GM23338 (cell line): ENCODE measurements at regions not wholly inside any gene's neighbourhood (a gene's known extent, or its start where the extent isn't known, plus 50 kb on each side); places are given as distances from the start of the nearest gene placed in this dataset.

ENCODE experiments used
- ATAC-seq: fragments of 200-7000 bp; cut with Tn5 transposase; 3 replicates; pipeline ENCODE4 v1.9.1; 2020
- DNase-seq: peaks from one replicate; pipeline ENCODE4 v3.0.0-alpha.2; 2015; ENCODE audit warnings: low spot score
- H2AFZ ChIP-seq: fragments of 200-600 bp; sonication (generic); 2 replicates; pipeline ENCODE4 v1.8.0; 2016; ENCODE audit warnings: antibody characterized with exemption, mild to moderate bottlenecking, moderate library complexity
- H3F3A ChIP-seq: fragments of 200-600 bp; sonication (generic); replicated peaks from 2 replicates; pipeline ENCODE4 v1.8.0; 2017; ENCODE audit warnings: antibody characterized with exemption, mixed run types, low read depth
- H3K27ac ChIP-seq: fragments of 200-600 bp; sonication (generic); 2 replicates; pipeline ENCODE4 v1.6.1; 2016; ENCODE audit warnings: low read depth
- H3K27me3 ChIP-seq: fragments of 200-600 bp; sonication (generic); 2 replicates; pipeline ENCODE4 v1.8.0; 2016; ENCODE audit warnings: mild to moderate bottlenecking, mixed run types, moderate library complexity; ENCODE audit not compliant: insufficient read depth
- H3K36me3 ChIP-seq: fragments of 200-600 bp; sonication (generic); 2 replicates; pipeline ENCODE4 v1.8.0; 2016; ENCODE audit warnings: mild to moderate bottlenecking; ENCODE audit not compliant: insufficient read depth
- H3K4me1 ChIP-seq: fragments of 200-600 bp; sonication (generic); 2 replicates; pipeline ENCODE4 v1.8.0; 2016; ENCODE audit warnings: mild to moderate bottlenecking, moderate library complexity; ENCODE audit not compliant: insufficient read depth
- H3K4me2 ChIP-seq: fragments of 200-600 bp; sonication (generic); 2 replicates; pipeline ENCODE4 v1.7.1; 2017; ENCODE audit warnings: mixed run types
- H3K4me3 ChIP-seq: fragments of 200-600 bp; sonication (generic); 2 replicates; pipeline ENCODE4 v1.6.1; 2016; ENCODE audit warnings: mixed run types
- H3K79me2 ChIP-seq: fragments of 200-600 bp; sonication (generic); replicated peaks from 2 replicates; pipeline ENCODE4 v1.8.0; 2017; ENCODE audit warnings: mild to moderate bottlenecking; ENCODE audit not compliant: insufficient read depth
- H3K9me2 ChIP-seq: fragments of 200-600 bp; sonication (generic); 2 replicates; pipeline ENCODE4 v1.8.0; 2017; ENCODE audit not compliant: insufficient read depth
- H4K20me1 ChIP-seq: fragments of 200-600 bp; sonication (generic); replicated peaks from 2 replicates; pipeline ENCODE4 v1.8.0; 2017; ENCODE audit warnings: mild to moderate bottlenecking; ENCODE audit not compliant: insufficient read depth
- H3K27ac Mint-ChIP-seq: 2 replicates; pipeline ENCODE4 v1.8.0; 2020; ENCODE audit warnings: inconsistent platforms, mild to moderate bottlenecking, moderate library complexity, mixed read lengths
- H3K27me3 Mint-ChIP-seq: 3 replicates; pipeline ENCODE4 v1.8.0; 2022; ENCODE audit warnings: low read depth, mild to moderate bottlenecking, moderate library complexity, mixed read lengths, inconsistent platforms; ENCODE audit not compliant: insufficient read depth, poor library complexity
- H3K36me3 Mint-ChIP-seq: 3 replicates; pipeline ENCODE4 v1.8.0; 2021; ENCODE audit warnings: low read depth, mild to moderate bottlenecking, inconsistent platforms, moderate library complexity, mixed read lengths
- H3K4me1 Mint-ChIP-seq: 3 replicates; pipeline ENCODE4 v1.8.0; 2020; ENCODE audit warnings: mild to moderate bottlenecking, inconsistent platforms, mixed read lengths
- H3K4me3 Mint-ChIP-seq: 3 replicates; pipeline ENCODE4 v1.8.0; 2021; ENCODE audit warnings: moderate library complexity, mild to moderate bottlenecking, inconsistent platforms, mixed read lengths
- H3K9me3 Mint-ChIP-seq: 3 replicates; pipeline ENCODE4 v1.8.0; 2020; ENCODE audit warnings: moderate library complexity, mild to moderate bottlenecking, inconsistent platforms, mixed read lengths
- CREB1 ChIP-seq: fragments of 250-450 bp; sonication (Bioruptor Pico); IDR thresholded peaks from 2 replicates; pipeline ENCODE4 v1.5.0; 2020; ENCODE audit warnings: low read depth, mild to moderate bottlenecking, moderate library complexity
- CTCF ChIP-seq, 2 experiments: fragments of 200-600 bp in 1 of 2; sonication (generic) in 1 of 2; conservative IDR thresholded peaks; 2 replicates each; pipeline versions ENCODE4 v1.5.1 to v1.6.1; 2016 to 2017; ENCODE audit warnings: antibody characterized with exemption in 2 of 2, low read depth in 2 of 2, mild to moderate bottlenecking in 2 of 2, moderate library complexity in 1 of 2
- ETS1 ChIP-seq: IDR thresholded peaks from 2 replicates; pipeline ENCODE4 v1.6.1; 2016; ENCODE audit warnings: antibody characterized with exemption
- EZH2 ChIP-seq: fragments of 200-600 bp; sonication (generic); IDR thresholded peaks from one replicate; pipeline ENCODE4 v1.8.0; 2017; ENCODE audit warnings: antibody characterized with exemption, mild to moderate bottlenecking, low read depth; ENCODE audit not compliant: unreplicated experiment
- EZH2phosphoT487 ChIP-seq: fragments of 200-600 bp; sonication (generic); IDR thresholded peaks from one replicate; pipeline ENCODE4 v1.8.1; 2018; ENCODE audit warnings: antibody characterized with exemption; ENCODE audit not compliant: unreplicated experiment
- JUNB ChIP-seq: IDR thresholded peaks from one replicate; pipeline ENCODE4 v1.6.1; 2016; ENCODE audit warnings: antibody characterized with exemption; ENCODE audit not compliant: unreplicated experiment
- NANOG ChIP-seq: IDR thresholded peaks from 2 replicates; pipeline ENCODE4 v1.6.1; 2016; ENCODE audit warnings: antibody characterized with exemption, borderline replicate concordance
- POLR2AphosphoS5 ChIP-seq: IDR thresholded peaks from 2 replicates; pipeline ENCODE4 v1.6.1; 2016; ENCODE audit warnings: antibody characterized with exemption, low read depth
- REST ChIP-seq: IDR thresholded peaks from one replicate; pipeline ENCODE4 v1.6.1; 2018; ENCODE audit warnings: antibody characterized with exemption; ENCODE audit not compliant: unreplicated experiment
- STAT1 ChIP-seq: IDR thresholded peaks from one replicate; pipeline ENCODE4 v1.6.1; 2016; ENCODE audit warnings: antibody characterized with exemption; ENCODE audit not compliant: unreplicated experiment
- ZNF114 ChIP-seq: fragments of 250-450 bp; sonication (Bioruptor Pico); IDR thresholded peaks from 2 replicates; pipeline ENCODE4 v1.5.0; 2020; ENCODE audit warnings: mild to moderate bottlenecking, moderate library complexity
- ZNF331 ChIP-seq: fragments of 250-450 bp; sonication (Bioruptor Pico); IDR thresholded peaks from 2 replicates; pipeline ENCODE4 v1.5.0; 2020; ENCODE audit warnings: low read depth, mild to moderate bottlenecking, moderate library complexity

- H3K27ac Mint-ChIP-seq, result no peak overlapping the region
- H3K4me3 ChIP-seq, result no peak overlapping the region
- H2AFZ ChIP-seq, result no peak overlapping the region
- no peaks in the 10 kb centered on the region for H3K4me1 ChIP-seq
- H3K27me3 ChIP-seq, result no peaks in the 10 kb centered on the region
- no peaks in the 10 kb centered on the region for H3K36me3 ChIP-seq
- H3K4me3 Mint-ChIP-seq, result no peak overlapping the region
- TF ChIP-seq CREB1, result no peak
- no peak for TF ChIP-seq REST
- no peak for TF ChIP-seq ETS1
- no peak for TF ChIP-seq STAT1
- no peak for TF ChIP-seq ZNF331 (CRISPR knock-in tag)
- no peak for TF ChIP-seq NANOG
- no peak for TF ChIP-seq EZH2
- no peak for TF ChIP-seq EZH2phosphoT487
- no peak for TF ChIP-seq POLR2AphosphoS5
- H3K79me2 ChIP-seq, result no peaks in the 10 kb centered on the region
- H3K27ac ChIP-seq, result no peak overlapping the region
- H3F3A ChIP-seq, result no peaks in the 10 kb centered on the region
- H3K9me2 ChIP-seq, result no peaks in the 10 kb centered on the region; the same call in 1 of the 2 replicates
- H3K4me1 Mint-ChIP-seq, result no peaks in the 10 kb centered on the region
- H3K27me3 Mint-ChIP-seq, result peaks cover 2% of the 10 kb centered on the region
- H3K36me3 Mint-ChIP-seq, result no peaks in the 10 kb centered on the region
- H3K9me3 Mint-ChIP-seq, result no peaks in the 10 kb centered on the region; the same call in 2 of the 3 replicates
- no peaks in the 10 kb centered on the region for H4K20me1 ChIP-seq
- DNase-seq (no peak), ATAC-seq (no peak)
- H3K4me2 ChIP-seq, result no peak overlapping the region
These were observed 92.5 kb upstream of the AHR start for GRCh38 chr7:17205910-17206309.

GRCh38 chr7:17206349-17206905, 92.0 kb upstream of the AHR start:
- Histone ChIP-seq H3K27ac (no peak overlapping the region), H3K4me1 (no peaks in the 10 kb centered on the region), H3K9me2 (no peaks in the 10 kb centered on the region; the same call in 1 of the 2 replicates), H3K4me3 (no peak overlapping the region), H3K4me2 (no peak overlapping the region), H4K20me1 (no peaks in the 10 kb centered on the region), H3K36me3 (no peaks in the 10 kb centered on the region), H2AFZ (no peak overlapping the region), H3K27me3 (no peaks in the 10 kb centered on the region), H3F3A (no peaks in the 10 kb centered on the region), H3K79me2 (no peaks in the 10 kb centered on the region)
- H3K27ac Mint-ChIP-seq, result no peak overlapping the region
- no peak for DNase-seq
- H3K9me3 Mint-ChIP-seq, result no peaks in the 10 kb centered on the region; the same call in 2 of the 3 replicates
- no peaks in the 10 kb centered on the region for H3K4me1 Mint-ChIP-seq
- H3K27me3 Mint-ChIP-seq, result peaks cover 2% of the 10 kb centered on the region
- no peaks in the 10 kb centered on the region for H3K36me3 Mint-ChIP-seq
- ATAC-seq, result no peak
- H3K4me3 Mint-ChIP-seq, result no peak overlapping the region
- TF ChIP-seq ZNF114 (CRISPR knock-in tag), result no peak
- no peak for TF ChIP-seq ETS1
- no peak for TF ChIP-seq REST
- TF ChIP-seq STAT1, result no peak
- no peak for TF ChIP-seq POLR2AphosphoS5
- no peak for TF ChIP-seq CTCF (conservative IDR thresholded peaks at IDR 0.05; ENCODE audit: low read depth in 2 of 2)
- no peak for TF ChIP-seq JUNB
- no peak for TF ChIP-seq EZH2
- TF ChIP-seq ZNF331 (CRISPR knock-in tag), result no peak
- no peak for TF ChIP-seq EZH2phosphoT487
- no peak for TF ChIP-seq CREB1
- TF ChIP-seq NANOG, result no peak
